ENCODE measurements at regions not wholly inside any gene's neighbourhood (a gene's known extent, or its start where the extent isn't known, plus 50 kb on each side); places are given as distances from the start of the nearest gene placed in this dataset.

GRCh38 chr21:17105932-17106331 is 406.9 kb upstream of the CXADR start:
- H3K4me3 ChIP-seq: no peak overlapping the region
- no peaks in the 10 kb centered on the region for H3K4me1 ChIP-seq (ENCODE audit: insufficient read depth)
- H3K27me3 ChIP-seq (ENCODE audit: insufficient read depth): no peaks in the 10 kb centered on the region
- no peak overlapping the region for H3K4me2 ChIP-seq
- Mint-ChIP-seq H3K9me3 (peaks cover 21% of the 10 kb centered on the region), H3K4me3 (no peak overlapping the region), H3K4me1 (no peaks in the 10 kb centered on the region), H3K36me3 (ENCODE audit: low read depth) (peaks cover 7% of the 10 kb centered on the region; the same call in 2 of the 3 replicates), H3K27ac (no peak overlapping the region), H3K27me3 (ENCODE audit: insufficient read depth, low read depth, poor library complexity) (no peaks in the 10 kb centered on the region)
- H3K27ac ChIP-seq (ENCODE audit: low read depth): no peak overlapping the region
- H2AFZ ChIP-seq: no peak overlapping the region
- no peaks in the 10 kb centered on the region for H4K20me1 ChIP-seq (replicated peaks; ENCODE audit: insufficient read depth)
- H3K36me3 ChIP-seq (ENCODE audit: insufficient read depth): 0 out of 2 replicates have a peak, but pooled peaks cover 4% of the 10 kb centered on the region
- H3K9me2 ChIP-seq (ENCODE audit: insufficient read depth): peaks cover 23% of the 10 kb centered on the region
- no peak for TF ChIP-seq CREB1 (CRISPR knock-in tag; IDR thresholded peaks at IDR 0.05; ENCODE audit: low read depth)
- TF ChIP-seq ZNF114 (CRISPR knock-in tag; IDR thresholded peaks at IDR 0.05): no peak
- no peak for TF ChIP-seq ZNF462 (CRISPR knock-in tag; IDR thresholded peaks at IDR 0.05)
- TF ChIP-seq, protein P1, sequence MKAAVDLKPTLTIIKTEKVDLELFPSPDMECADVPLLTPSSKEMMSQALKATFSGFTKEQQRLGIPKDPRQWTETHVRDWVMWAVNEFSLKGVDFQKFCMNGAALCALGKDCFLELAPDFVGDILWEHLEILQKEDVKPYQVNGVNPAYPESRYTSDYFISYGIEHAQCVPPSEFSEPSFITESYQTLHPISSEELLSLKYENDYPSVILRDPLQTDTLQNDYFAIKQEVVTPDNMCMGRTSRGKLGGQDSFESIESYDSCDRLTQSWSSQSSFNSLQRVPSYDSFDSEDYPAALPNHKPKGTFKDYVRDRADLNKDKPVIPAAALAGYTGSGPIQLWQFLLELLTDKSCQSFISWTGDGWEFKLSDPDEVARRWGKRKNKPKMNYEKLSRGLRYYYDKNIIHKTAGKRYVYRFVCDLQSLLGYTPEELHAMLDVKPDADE (IDR thresholded peaks at IDR 0.05): no peak
- no peak for TF ChIP-seq EZH2 (IDR thresholded peaks at IDR 0.05; ENCODE audit: low read depth, unreplicated experiment)
- no peaks in the 10 kb centered on the region for H3K79me2 ChIP-seq (replicated peaks; ENCODE audit: insufficient read depth)
- H3F3A ChIP-seq (replicated peaks; ENCODE audit: low read depth): no peaks in the 10 kb centered on the region
- DNase-seq (ENCODE audit: low spot score) (no peak), ATAC-seq (no peak)

DNA sequence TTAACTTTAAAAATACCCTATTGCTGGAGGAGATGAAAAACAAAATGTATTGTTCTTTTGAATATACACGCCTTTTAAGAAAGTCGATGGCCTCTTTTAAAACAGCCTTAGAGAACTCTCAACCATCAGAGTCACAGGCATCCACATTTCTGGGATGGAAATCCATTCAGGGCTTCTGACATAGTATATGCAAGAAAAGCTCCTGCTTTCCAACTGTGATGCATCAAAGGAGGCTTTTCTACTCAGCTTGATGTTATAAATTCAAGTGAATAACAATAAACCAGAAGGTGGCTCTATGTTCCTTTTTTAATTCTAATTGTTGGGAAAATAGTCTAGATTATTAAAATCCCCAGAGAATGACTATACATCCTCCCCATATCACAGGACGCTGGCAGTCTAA is 398.8 kb upstream of the CXADR start:
- Mint-ChIP-seq H3K36me3 (ENCODE audit: low read depth) (peaks cover 6% of the 10 kb centered on the region), H3K9me3 (peaks cover 6% of the 10 kb centered on the region; the same call in 2 of the 3 replicates), H3K27ac (no peak overlapping the region), H3K27me3 (ENCODE audit: insufficient read depth, low read depth, poor library complexity) (peaks cover 2% of the 10 kb centered on the region), H3K4me3 (no peak overlapping the region), H3K4me1 (peaks cover 31% of the 10 kb centered on the region)
- peaks cover 18% of the 10 kb centered on the region for H3K4me1 ChIP-seq (ENCODE audit: insufficient read depth)
- H2AFZ ChIP-seq: no peak overlapping the region
- peaks cover 5% of the 10 kb centered on the region; the same call in 1 of the 2 replicates for H3K9me2 ChIP-seq (ENCODE audit: insufficient read depth)
- H3K4me3 ChIP-seq: no peak overlapping the region
- DNase-seq (ENCODE audit: low spot score) (peak; percentile 33), ATAC-seq (peak; percentile 88)
- 0 out of 2 replicates have a peak, but pooled peaks have one; percentile 4 for TF ChIP-seq NANOG (IDR thresholded peaks at IDR 0.05; ENCODE audit: borderline replicate concordance)
- no peak for TF ChIP-seq REST (IDR thresholded peaks at IDR 0.05; ENCODE audit: unreplicated experiment)
- no peak for TF ChIP-seq POLR2AphosphoS5 (IDR thresholded peaks at IDR 0.05; ENCODE audit: low read depth)
- no peak for TF ChIP-seq JUNB (IDR thresholded peaks at IDR 0.05; ENCODE audit: unreplicated experiment)
- peak overlapping the region; percentile 19 for H3K4me2 ChIP-seq
- no peaks in the 10 kb centered on the region for H3K27me3 ChIP-seq (ENCODE audit: insufficient read depth)
- no peaks in the 10 kb centered on the region for H3K79me2 ChIP-seq (replicated peaks; ENCODE audit: insufficient read depth)
- H3F3A ChIP-seq (replicated peaks; ENCODE audit: low read depth): no peaks in the 10 kb centered on the region
- no peak overlapping the region for H3K27ac ChIP-seq (ENCODE audit: low read depth)
- H4K20me1 ChIP-seq (replicated peaks; ENCODE audit: insufficient read depth): no peaks in the 10 kb centered on the region
- no peaks in the 10 kb centered on the region for H3K36me3 ChIP-seq (ENCODE audit: insufficient read depth)

Data from GM23338 (cell line).